ENCODE measurements at regions not wholly inside any gene's neighbourhood (a gene's known extent, or its start where the extent isn't known, plus 50 kb on each side); places are given as distances from the start of the nearest gene placed in this dataset.

DNA sequence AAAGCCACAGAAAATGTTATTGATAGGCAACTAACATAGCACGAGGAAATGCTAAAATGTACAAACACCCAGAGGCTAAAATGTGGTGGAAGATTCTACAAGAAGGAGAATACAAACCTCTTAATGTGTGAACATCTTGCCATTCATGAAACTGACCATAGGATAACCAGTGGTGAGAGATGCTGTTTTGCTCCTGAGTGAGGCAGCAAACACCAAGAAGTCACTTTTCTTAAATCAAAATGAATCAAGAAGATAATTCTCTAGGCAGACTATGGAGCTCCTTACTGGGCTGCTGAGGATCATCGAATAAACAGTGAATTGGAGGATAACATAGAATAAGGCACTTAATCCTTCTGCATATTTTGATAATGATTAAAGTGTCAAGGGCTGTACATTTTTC, 375.4 kb upstream of the SLITRK6 start:
- no peaks in the 10 kb centered on the region for H3K36me3 Mint-ChIP-seq (ENCODE audit: low read depth)
- no peak for ATAC-seq (ENCODE audit: low read depth)
- no peak overlapping the region for H3K27ac Mint-ChIP-seq
- no peaks in the 10 kb centered on the region for H3K4me1 Mint-ChIP-seq
- DNase-seq, result no peak
- TF ChIP-seq, protein P1, sequence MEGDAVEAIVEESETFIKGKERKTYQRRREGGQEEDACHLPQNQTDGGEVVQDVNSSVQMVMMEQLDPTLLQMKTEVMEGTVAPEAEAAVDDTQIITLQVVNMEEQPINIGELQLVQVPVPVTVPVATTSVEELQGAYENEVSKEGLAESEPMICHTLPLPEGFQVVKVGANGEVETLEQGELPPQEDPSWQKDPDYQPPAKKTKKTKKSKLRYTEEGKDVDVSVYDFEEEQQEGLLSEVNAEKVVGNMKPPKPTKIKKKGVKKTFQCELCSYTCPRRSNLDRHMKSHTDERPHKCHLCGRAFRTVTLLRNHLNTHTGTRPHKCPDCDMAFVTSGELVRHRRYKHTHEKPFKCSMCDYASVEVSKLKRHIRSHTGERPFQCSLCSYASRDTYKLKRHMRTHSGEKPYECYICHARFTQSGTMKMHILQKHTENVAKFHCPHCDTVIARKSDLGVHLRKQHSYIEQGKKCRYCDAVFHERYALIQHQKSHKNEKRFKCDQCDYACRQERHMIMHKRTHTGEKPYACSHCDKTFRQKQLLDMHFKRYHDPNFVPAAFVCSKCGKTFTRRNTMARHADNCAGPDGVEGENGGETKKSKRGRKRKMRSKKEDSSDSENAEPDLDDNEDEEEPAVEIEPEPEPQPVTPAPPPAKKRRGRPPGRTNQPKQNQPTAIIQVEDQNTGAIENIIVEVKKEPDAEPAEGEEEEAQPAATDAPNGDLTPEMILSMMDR (IDR thresholded peaks at IDR 0.05), result no peak
- ChIA-PET CTCF (no interaction called here), POLR2A (no interaction called here)
- H3K9me3 Mint-ChIP-seq, result peaks cover 3% of the 10 kb centered on the region
- intact Hi-C loops (cut with micrococcal nuclease), result no loop called here
- H3K4me3 Mint-ChIP-seq, result no peak overlapping the region
- no peaks in the 10 kb centered on the region for H3K27me3 Mint-ChIP-seq

- no peak for DNase-seq
- Mint-ChIP-seq H3K27me3 (no peaks in the 10 kb centered on the region), H3K27ac (no peak overlapping the region), H3K36me3 (ENCODE audit: low read depth) (no peaks in the 10 kb centered on the region), H3K4me3 (no peak overlapping the region), H3K9me3 (peaks cover 3% of the 10 kb centered on the region), H3K4me1 (no peaks in the 10 kb centered on the region)
- ChIA-PET CTCF (interaction anchor here (1.4 kb wide), 1 partner anchor 11 kb away, joined by 3 read pairs; no protein-coding TSS in a partner anchor), POLR2A (no interaction called here)
- ATAC-seq (ENCODE audit: low read depth), result no peak
- TF ChIP-seq, protein P1 (IDR thresholded peaks at IDR 0.05), result no peak
- intact Hi-C loops (cut with micrococcal nuclease), result no loop called here
Measured at GRCh38 chr13:86172961-86173360, 373.7 kb upstream of the SLITRK6 start.

GRCh38 chr13:86161257-86161656, 362.0 kb upstream of the SLITRK6 start:
- CTCF ChIA-PET, result no interaction called here
- DNase-seq (no peak), ATAC-seq (ENCODE audit: low read depth) (no peak)
- TF ChIP-seq, protein P1 (IDR thresholded peaks at IDR 0.05), result no peak
- H3K27ac Mint-ChIP-seq, result no peak overlapping the region
- no peaks in the 10 kb centered on the region for H3K27me3 Mint-ChIP-seq
- no peaks in the 10 kb centered on the region for H3K9me3 Mint-ChIP-seq
- no peaks in the 10 kb centered on the region for H3K4me1 Mint-ChIP-seq
- no peak overlapping the region for H3K4me3 Mint-ChIP-seq
- intact Hi-C loops (cut with micrococcal nuclease), result no loop called here
- H3K36me3 Mint-ChIP-seq (ENCODE audit: low read depth), result no peaks in the 10 kb centered on the region
- POLR2A ChIA-PET, result no interaction called here

- POLR2A ChIA-PET, result no interaction called here
- Mint-ChIP-seq H3K36me3 (ENCODE audit: low read depth) (no peaks in the 10 kb centered on the region), H3K27me3 (no peaks in the 10 kb centered on the region), H3K4me3 (no peak overlapping the region), H3K4me1 (no peaks in the 10 kb centered on the region), H3K9me3 (no peaks in the 10 kb centered on the region), H3K27ac (no peak overlapping the region)
- intact Hi-C loops (cut with micrococcal nuclease), result no loop called here
- TF ChIP-seq, protein P1 (IDR thresholded peaks at IDR 0.05), result no peak
- no peak for ATAC-seq (ENCODE audit: low read depth)
- CTCF ChIA-PET, result no interaction called here
- DNase-seq, result no peak
Measured at GRCh38 chr13:86155756-86156155, 356.5 kb upstream of the SLITRK6 start.

DNA sequence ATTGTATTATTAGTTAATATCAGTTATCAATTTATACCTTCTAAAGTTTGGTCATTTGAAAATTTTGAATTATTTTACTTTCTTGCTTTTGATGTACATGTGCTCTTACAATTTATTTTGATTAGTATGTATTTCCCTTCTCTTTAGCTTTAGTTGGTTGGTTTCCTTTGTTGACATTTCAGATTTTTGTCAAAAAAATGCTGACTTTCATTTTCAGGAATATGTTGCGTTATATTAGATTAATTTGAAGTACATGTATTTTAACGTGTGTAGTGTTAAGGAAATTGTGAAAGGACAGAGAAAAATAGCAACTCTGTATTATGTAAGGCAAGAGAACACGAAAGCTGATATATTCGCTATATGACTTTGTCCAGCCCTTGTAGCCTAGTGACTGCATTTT, 342.9 kb upstream of the SLITRK6 start:
- TF ChIP-seq, protein P1 (IDR thresholded peaks at IDR 0.05), result no peak
- no peaks in the 10 kb centered on the region for H3K27me3 Mint-ChIP-seq
- no peak overlapping the region for H3K27ac Mint-ChIP-seq
- ChIA-PET POLR2A (no interaction called here), CTCF (no interaction called here)
- no peaks in the 10 kb centered on the region for H3K36me3 Mint-ChIP-seq (ENCODE audit: low read depth)
- H3K9me3 Mint-ChIP-seq, result peaks cover 7% of the 10 kb centered on the region
- ATAC-seq (ENCODE audit: low read depth) (no peak), DNase-seq (no peak)
- H3K4me3 Mint-ChIP-seq, result no peak overlapping the region
- H3K4me1 Mint-ChIP-seq, result no peaks in the 10 kb centered on the region
- intact Hi-C loops (cut with micrococcal nuclease), result no loop called here

All from activated B cell treated with CpG ODN at 0.5 μM for 24 hours (primary cell).